ENCODE measurements at regions not wholly inside any gene's neighbourhood (a gene's known extent, or its start where the extent isn't known, plus 50 kb on each side); places are given as distances from the start of the nearest gene placed in this dataset.

GRCh38 chr22:34000879-34001526, 80.7 kb upstream of the LARGE1 start:
- Mint-ChIP-seq H3K4me1 (ENCODE audit: low read depth) (no peaks in the 10 kb centered on the region), H3K36me3 (ENCODE audit: low read depth) (no peaks in the 10 kb centered on the region), H3K4me3 (ENCODE audit: unreplicated experiment) (no peak overlapping the region), H3K27me3 (ENCODE audit: low read depth) (no peaks in the 10 kb centered on the region), H3K27ac (ENCODE audit: unreplicated experiment) (no peak overlapping the region), H3K9me3 (ENCODE audit: low read depth) (peaks cover 48% of the 10 kb centered on the region)
- no peak for TF ChIP-seq CTCF (IDR thresholded peaks at IDR 0.05)
- DNase-seq (ENCODE audit: low spot score) = no peak

DNA sequence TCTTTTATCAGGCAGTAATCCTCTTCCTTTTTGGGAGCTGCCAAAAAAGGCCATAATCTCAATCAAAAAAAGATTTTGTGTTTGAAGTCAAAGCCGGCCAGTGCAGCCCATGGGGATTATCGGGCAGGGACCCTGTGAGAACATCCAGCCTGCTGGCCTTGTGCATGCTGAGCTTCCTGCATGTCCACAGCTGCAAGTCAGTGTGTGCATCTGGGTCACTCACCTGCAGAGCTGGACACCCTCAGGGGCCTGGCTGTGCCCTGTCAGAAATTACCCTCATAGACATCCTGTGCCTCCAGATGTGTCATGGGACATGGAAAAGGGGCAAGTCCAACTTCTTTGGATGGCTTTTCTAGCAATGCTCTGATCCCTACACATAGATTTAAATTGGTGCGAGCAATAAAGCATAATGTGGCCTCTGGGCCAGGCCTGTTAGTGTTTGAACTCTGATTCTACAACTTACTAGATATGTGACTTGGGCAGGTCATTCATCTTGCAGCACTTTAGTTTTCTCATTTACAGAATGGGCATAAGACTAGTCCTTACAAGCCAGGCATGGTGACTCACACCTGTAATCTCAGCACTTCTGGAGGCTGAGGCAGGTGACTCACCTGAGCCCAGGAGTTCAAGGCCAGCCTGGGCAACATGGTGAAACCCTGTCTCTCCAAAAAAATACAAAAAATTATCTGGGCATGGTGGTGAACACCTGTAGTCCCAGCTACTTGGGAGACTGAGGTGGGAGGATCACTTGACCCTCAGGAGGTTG, 81.6 kb upstream of the LARGE1 start:
- H3K27ac Mint-ChIP-seq (ENCODE audit: unreplicated experiment) = no peak overlapping the region
- no peak overlapping the region for H3K4me3 Mint-ChIP-seq (ENCODE audit: unreplicated experiment)
- H3K27me3 Mint-ChIP-seq (ENCODE audit: low read depth) = no peaks in the 10 kb centered on the region
- no peak for TF ChIP-seq CTCF (IDR thresholded peaks at IDR 0.05)
- H3K36me3 Mint-ChIP-seq (ENCODE audit: low read depth) = no peaks in the 10 kb centered on the region
- DNase-seq (ENCODE audit: low spot score) = no peak
- H3K9me3 Mint-ChIP-seq (ENCODE audit: low read depth) = peaks cover 50% of the 10 kb centered on the region
- no peaks in the 10 kb centered on the region for H3K4me1 Mint-ChIP-seq (ENCODE audit: low read depth)

- H3K27me3 Mint-ChIP-seq (ENCODE audit: low read depth) = no peaks in the 10 kb centered on the region
Observed at GRCh38 chr22:34004058-34004457, 83.8 kb upstream of the LARGE1 start.

DNA sequence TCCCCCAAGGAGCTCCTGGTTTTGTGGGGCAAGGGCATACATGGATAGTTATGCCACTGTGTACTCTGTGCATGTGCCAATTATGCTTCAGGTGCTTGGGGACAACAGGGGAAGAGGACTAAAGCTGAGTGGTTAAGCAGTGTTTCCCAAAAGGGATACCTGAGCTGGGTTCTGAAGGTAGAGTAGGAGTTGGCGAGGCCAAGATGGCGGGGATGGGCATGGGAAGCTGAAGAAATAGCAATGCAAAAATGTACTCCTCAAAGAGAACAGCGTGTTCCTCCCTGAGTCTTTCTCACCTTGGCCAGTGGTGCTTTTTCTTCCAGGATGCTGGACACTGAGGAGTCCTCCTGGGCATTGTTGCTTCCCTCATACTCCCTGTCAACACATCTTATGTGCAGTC, 90.0 kb upstream of the LARGE1 start:
- H3K4me3 Mint-ChIP-seq (ENCODE audit: unreplicated experiment) = no peak overlapping the region
- no peak for DNase-seq (ENCODE audit: low spot score)
- no peak for TF ChIP-seq CTCF (IDR thresholded peaks at IDR 0.05)
- no peak overlapping the region for H3K27ac Mint-ChIP-seq (ENCODE audit: unreplicated experiment)
- H3K27me3 Mint-ChIP-seq (ENCODE audit: low read depth) = no peaks in the 10 kb centered on the region
- peaks cover 36% of the 10 kb centered on the region for H3K9me3 Mint-ChIP-seq (ENCODE audit: low read depth)
- H3K4me1 Mint-ChIP-seq (ENCODE audit: low read depth) = no peaks in the 10 kb centered on the region
- peaks cover 2% of the 10 kb centered on the region for H3K36me3 Mint-ChIP-seq (ENCODE audit: low read depth)

More at GRCh38 chr22:34004058-34004457, 83.8 kb upstream of the LARGE1 start:
- H3K4me3 Mint-ChIP-seq (ENCODE audit: unreplicated experiment) = no peak overlapping the region
- H3K4me1 Mint-ChIP-seq (ENCODE audit: low read depth) = no peaks in the 10 kb centered on the region
- TF ChIP-seq CTCF (IDR thresholded peaks at IDR 0.05) = no peak
- DNase-seq (ENCODE audit: low spot score) = no peak
- no peak overlapping the region for H3K27ac Mint-ChIP-seq (ENCODE audit: unreplicated experiment)
- H3K36me3 Mint-ChIP-seq (ENCODE audit: low read depth) = no peaks in the 10 kb centered on the region
- peaks cover 36% of the 10 kb centered on the region for H3K9me3 Mint-ChIP-seq (ENCODE audit: low read depth)

GRCh38 chr22:34015642-34016041, 95.4 kb upstream of the LARGE1 start:
- Mint-ChIP-seq H3K27ac (ENCODE audit: unreplicated experiment) (no peak overlapping the region), H3K4me1 (ENCODE audit: low read depth) (no peaks in the 10 kb centered on the region), H3K4me3 (ENCODE audit: unreplicated experiment) (no peak overlapping the region), H3K27me3 (ENCODE audit: low read depth) (no peaks in the 10 kb centered on the region), H3K36me3 (ENCODE audit: low read depth) (peaks cover 2% of the 10 kb centered on the region), H3K9me3 (ENCODE audit: low read depth) (peaks cover 39% of the 10 kb centered on the region)
- DNase-seq (ENCODE audit: low spot score) = no peak
- no peak for TF ChIP-seq CTCF (IDR thresholded peaks at IDR 0.05)
